Testis (tissue), 2 donors: ENCODE measurements at regions not wholly inside any gene's neighbourhood (a gene's known extent, or its start where the extent isn't known, plus 50 kb on each side); places are given as distances from the start of the nearest gene placed in this dataset.

Experiments
- POLR2A ChIP-seq: fragments of 450-650 bp; IDR thresholded peaks from one replicate; pipeline ENCODE4 v1.6.1; 2017; ENCODE audit warnings: antibody characterized with exemption, mild to moderate bottlenecking, moderate library complexity
- TF ChIP-seq, protein P1 (sequence below), 3 experiments: fragments of 450-650 bp in 2 of 3; fragments of 200-600 bp in 1 of 3; sonication (generic) in 1 of 3; IDR thresholded peaks; one replicate each; pipeline ENCODE4 v1.5.1; 2016 to 2019; ENCODE audit warnings: antibody characterized with exemption in 3 of 3, mild to moderate bottlenecking in 2 of 3, moderate library complexity in 1 of 3

DNA sequence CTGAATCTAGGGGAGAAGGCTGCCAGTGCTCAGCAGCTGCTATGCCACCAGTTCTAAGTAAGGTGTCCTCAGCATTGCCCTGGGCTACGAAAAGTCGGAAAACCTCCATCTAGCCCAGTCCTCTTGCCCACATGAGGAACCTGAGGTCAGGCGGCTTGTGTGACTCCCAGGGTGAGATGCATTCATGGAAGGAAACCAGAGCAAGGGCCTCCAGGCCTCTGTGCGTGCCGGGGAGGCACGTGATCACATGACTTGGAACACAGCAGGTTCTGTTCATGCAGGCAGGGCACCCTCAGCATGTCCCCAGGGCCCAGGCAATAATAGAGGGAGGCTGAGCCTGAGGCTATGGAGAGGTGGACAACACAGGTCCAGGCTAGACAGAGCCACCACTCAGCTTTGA is 312.5 kb upstream of the DUSP10 start:
- TF ChIP-seq, protein P1, sequence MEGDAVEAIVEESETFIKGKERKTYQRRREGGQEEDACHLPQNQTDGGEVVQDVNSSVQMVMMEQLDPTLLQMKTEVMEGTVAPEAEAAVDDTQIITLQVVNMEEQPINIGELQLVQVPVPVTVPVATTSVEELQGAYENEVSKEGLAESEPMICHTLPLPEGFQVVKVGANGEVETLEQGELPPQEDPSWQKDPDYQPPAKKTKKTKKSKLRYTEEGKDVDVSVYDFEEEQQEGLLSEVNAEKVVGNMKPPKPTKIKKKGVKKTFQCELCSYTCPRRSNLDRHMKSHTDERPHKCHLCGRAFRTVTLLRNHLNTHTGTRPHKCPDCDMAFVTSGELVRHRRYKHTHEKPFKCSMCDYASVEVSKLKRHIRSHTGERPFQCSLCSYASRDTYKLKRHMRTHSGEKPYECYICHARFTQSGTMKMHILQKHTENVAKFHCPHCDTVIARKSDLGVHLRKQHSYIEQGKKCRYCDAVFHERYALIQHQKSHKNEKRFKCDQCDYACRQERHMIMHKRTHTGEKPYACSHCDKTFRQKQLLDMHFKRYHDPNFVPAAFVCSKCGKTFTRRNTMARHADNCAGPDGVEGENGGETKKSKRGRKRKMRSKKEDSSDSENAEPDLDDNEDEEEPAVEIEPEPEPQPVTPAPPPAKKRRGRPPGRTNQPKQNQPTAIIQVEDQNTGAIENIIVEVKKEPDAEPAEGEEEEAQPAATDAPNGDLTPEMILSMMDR (IDR thresholded peaks at IDR 0.05) = no peak
- no peak for TF ChIP-seq POLR2A
